ENCODE measurements at regions not wholly inside any gene's neighbourhood (a gene's known extent, or its start where the extent isn't known, plus 50 kb on each side); places are given as distances from the start of the nearest gene placed in this dataset.

GRCh38 chr1:67977756-67978155 lies 72.7 kb downstream of the DIRAS3 start:
- no peak overlapping the region for H3K4me2 ChIP-seq
- DNase-seq (ENCODE audit: low spot score): no peak
- no peaks in the 10 kb centered on the region for H4K20me1 ChIP-seq (ENCODE audit: insufficient read depth, poor library complexity, severe bottlenecking)
- no peaks in the 10 kb centered on the region for H3K9me2 ChIP-seq (replicated peaks; ENCODE audit: insufficient read depth)
- no peak overlapping the region for H3K4me3 ChIP-seq
- H3K79me2 ChIP-seq: no peaks in the 10 kb centered on the region
- no peaks in the 10 kb centered on the region for H3K4me1 ChIP-seq (ENCODE audit: insufficient read depth)
- no peaks in the 10 kb centered on the region for H3K36me3 ChIP-seq (replicated peaks; ENCODE audit: insufficient read depth, low read depth)
- TF ChIP-seq EZH2phosphoT487 (IDR thresholded peaks at IDR 0.05; ENCODE audit: low read depth, severe bottlenecking, unreplicated experiment) (no peak), CTCF (IDR thresholded peaks at IDR 0.05; ENCODE audit: poor library complexity) (no peak), EZH2 (IDR thresholded peaks at IDR 0.05; ENCODE audit: borderline replicate concordance) (no peak)
- H3K27me3 ChIP-seq: no peaks in the 10 kb centered on the region
- 89% methylated on average over 3 of the region's 3 CpGs for WGBS (ENCODE audit: low lambda C conversion rate, missing lambda C conversion rate)
- H3K27ac ChIP-seq: no peak overlapping the region
- no peaks in the 10 kb centered on the region for H3K9me3 ChIP-seq (ENCODE audit: low read depth)
- no peak overlapping the region for H2AFZ ChIP-seq

GRCh38 chr1:67973051-67973450 lies 77.4 kb downstream of the DIRAS3 start:
- no peak overlapping the region for H3K4me3 ChIP-seq
- H3K4me1 ChIP-seq (ENCODE audit: insufficient read depth): no peaks in the 10 kb centered on the region
- DNase-seq (ENCODE audit: low spot score): no peak
- H2AFZ ChIP-seq: no peak overlapping the region
- no peak overlapping the region for H3K27ac ChIP-seq
- no peaks in the 10 kb centered on the region for H3K27me3 ChIP-seq
- H3K79me2 ChIP-seq: no peaks in the 10 kb centered on the region
- H4K20me1 ChIP-seq (ENCODE audit: insufficient read depth, poor library complexity, severe bottlenecking): no peaks in the 10 kb centered on the region
- H3K36me3 ChIP-seq (replicated peaks; ENCODE audit: insufficient read depth, low read depth): no peaks in the 10 kb centered on the region
- H3K4me2 ChIP-seq: no peak overlapping the region
- no peak for TF ChIP-seq CTCF (IDR thresholded peaks at IDR 0.05; ENCODE audit: poor library complexity)
- no peak for TF ChIP-seq EZH2 (IDR thresholded peaks at IDR 0.05; ENCODE audit: borderline replicate concordance)
- no peak for TF ChIP-seq EZH2phosphoT487 (IDR thresholded peaks at IDR 0.05; ENCODE audit: low read depth, severe bottlenecking, unreplicated experiment)
- no peaks in the 10 kb centered on the region for H3K9me2 ChIP-seq (replicated peaks; ENCODE audit: insufficient read depth)
- no peaks in the 10 kb centered on the region for H3K9me3 ChIP-seq (ENCODE audit: low read depth)

- Histone ChIP-seq H3K9me3 (ENCODE audit: low read depth) (no peaks in the 10 kb centered on the region), H2AFZ (no peak overlapping the region), H3K4me1 (ENCODE audit: insufficient read depth) (no peaks in the 10 kb centered on the region), H3K9me2 (replicated peaks; ENCODE audit: insufficient read depth) (no peaks in the 10 kb centered on the region), H4K20me1 (ENCODE audit: insufficient read depth, poor library complexity, severe bottlenecking) (no peaks in the 10 kb centered on the region), H3K4me2 (no peak overlapping the region), H3K27ac (no peak overlapping the region), H3K36me3 (replicated peaks; ENCODE audit: insufficient read depth, low read depth) (no peaks in the 10 kb centered on the region), H3K79me2 (no peaks in the 10 kb centered on the region), H3K4me3 (no peak overlapping the region), H3K27me3 (no peaks in the 10 kb centered on the region)
- DNase-seq (ENCODE audit: low spot score): no peak
- 87% methylated on average over 2 of the region's 2 CpGs for WGBS (ENCODE audit: low lambda C conversion rate, missing lambda C conversion rate)
- TF ChIP-seq CTCF (IDR thresholded peaks at IDR 0.05; ENCODE audit: poor library complexity): no peak
- TF ChIP-seq EZH2phosphoT487 (IDR thresholded peaks at IDR 0.05; ENCODE audit: low read depth, severe bottlenecking, unreplicated experiment): no peak
- TF ChIP-seq EZH2 (IDR thresholded peaks at IDR 0.05; ENCODE audit: borderline replicate concordance): no peak
Measured at GRCh38 chr1:67970088-67970487, 80.3 kb downstream of the DIRAS3 start.

- Histone ChIP-seq H3K4me2 (no peak overlapping the region), H4K20me1 (ENCODE audit: insufficient read depth, poor library complexity, severe bottlenecking) (no peaks in the 10 kb centered on the region), H3K36me3 (replicated peaks; ENCODE audit: insufficient read depth, low read depth) (no peaks in the 10 kb centered on the region), H3K4me3 (no peak overlapping the region), H3K27ac (no peak overlapping the region), H3K4me1 (ENCODE audit: insufficient read depth) (no peaks in the 10 kb centered on the region), H3K27me3 (no peaks in the 10 kb centered on the region), H3K9me3 (ENCODE audit: low read depth) (no peaks in the 10 kb centered on the region), H3K79me2 (no peaks in the 10 kb centered on the region), H2AFZ (no peak overlapping the region), H3K9me2 (replicated peaks; ENCODE audit: insufficient read depth) (no peaks in the 10 kb centered on the region)
- no peak for TF ChIP-seq CTCF (IDR thresholded peaks at IDR 0.05; ENCODE audit: poor library complexity)
- no peak for TF ChIP-seq EZH2 (IDR thresholded peaks at IDR 0.05; ENCODE audit: borderline replicate concordance)
- TF ChIP-seq EZH2phosphoT487 (IDR thresholded peaks at IDR 0.05; ENCODE audit: low read depth, severe bottlenecking, unreplicated experiment): no peak
- no peak for DNase-seq (ENCODE audit: low spot score)
- 93% methylated on average over 2 of the region's 2 CpGs for WGBS (ENCODE audit: low lambda C conversion rate, missing lambda C conversion rate)
Measured at GRCh38 chr1:67969446-67969845, 81.0 kb downstream of the DIRAS3 start.
